OCI-LY7 (cell line): ENCODE measurements at regions not wholly inside any gene's neighbourhood (a gene's known extent, or its start where the extent isn't known, plus 50 kb on each side); places are given as distances from the start of the nearest gene placed in this dataset.

Experiments used
- BruUV-seq: library from RNA; stranded (reverse); fragments of 400-500 nt; replicated peaks from 2 replicates; lab custom pipeline; 2021; lab: Mats Ljungman, UMichigan
- CTCF ChIA-PET: fragments of 300-600 bp; sonication (Branson Sonifier 250); formaldehyde crosslinking; loops from one replicate; lab custom pipeline; 2022; ENCODE audit warnings: antibody characterized with exemption; ENCODE audit not compliant: unreplicated experiment; lab: Charles Lee
- POLR2A ChIA-PET: fragments of 300-600 bp; sonication (Branson Sonifier 250); formaldehyde crosslinking; loops from one replicate; lab custom pipeline; 2022; ENCODE audit warnings: antibody characterized with exemption; lab: Charles Lee
- DNase-seq: peaks from one replicate; pipeline ENCODE4 v3.0.0-alpha.2; 2015; ENCODE audit warnings: low spot score
- H2AFZ ChIP-seq: fragments of 200-600 bp; sonication (generic), shearing (Covaris generic); 2 replicates; pipeline ENCODE4 v1.6.1; 2014; ENCODE audit warnings: mild to moderate bottlenecking, antibody characterized with exemption, low read length, moderate library complexity
- H3K27ac ChIP-seq: fragments of 200-600 bp; sonication (generic); 2 replicates; pipeline ENCODE4 v1.5.1; 2014; ENCODE audit warnings: mixed run types, low read depth, mild to moderate bottlenecking, moderate library complexity, low read length, inconsistent platforms; ENCODE audit not compliant: poor library complexity, severe bottlenecking
- H3K36me3 ChIP-seq: fragments of 200-600 bp; sonication (generic); 2 replicates; pipeline ENCODE4 v1.6.1; 2014; ENCODE audit warnings: mild to moderate bottlenecking, antibody characterized with exemption, low read length, moderate library complexity, mixed read lengths; ENCODE audit not compliant: insufficient read depth
- H3K4me1 ChIP-seq: fragments of 200-600 bp; sonication (generic); 2 replicates; pipeline ENCODE4 v1.5.1; 2014; ENCODE audit warnings: mild to moderate bottlenecking, low read length; ENCODE audit not compliant: insufficient read depth, poor library complexity, severe bottlenecking
- H3K4me2 ChIP-seq: fragments of 200-600 bp; sonication (generic); 2 replicates; pipeline ENCODE4 v1.6.1; 2014; ENCODE audit warnings: mild to moderate bottlenecking, low read length
- H3K4me3 ChIP-seq: fragments of 200-600 bp; sonication (generic); 2 replicates; pipeline ENCODE4 v1.5.1; 2014; ENCODE audit warnings: mild to moderate bottlenecking, low read depth, low read length; ENCODE audit not compliant: poor library complexity, severe bottlenecking
- H3K79me2 ChIP-seq: fragments of 200-600 bp; sonication (generic); 2 replicates; pipeline ENCODE4 v1.6.1; 2016; ENCODE audit warnings: low read depth, mild to moderate bottlenecking, low read length, moderate library complexity, mixed read lengths; ENCODE audit not compliant: insufficient read depth
- H3K9me2 ChIP-seq: fragments of 200-600 bp; sonication (generic); 2 replicates; pipeline ENCODE4 v1.6.1; 2016; ENCODE audit warnings: mild to moderate bottlenecking, low read length, mixed read lengths; ENCODE audit not compliant: insufficient read depth
- H3K9me3 ChIP-seq: fragments of 200-600 bp; sonication (generic); 2 replicates; pipeline ENCODE4 v1.6.1; 2014; ENCODE audit warnings: mild to moderate bottlenecking, mixed run types, low read length, mixed read lengths
- H4K20me1 ChIP-seq: fragments of 200-600 bp; sonication (generic); 2 replicates; pipeline ENCODE4 v1.6.1; 2014; ENCODE audit warnings: mild to moderate bottlenecking, antibody characterized with exemption, low read length, moderate library complexity, mixed read lengths; ENCODE audit not compliant: insufficient read depth
- CTCF ChIP-seq: fragments of 200-600 bp; sonication (generic); conservative IDR thresholded peaks from 2 replicates; pipeline ENCODE4 v1.5.1; 2014; ENCODE audit warnings: mild to moderate bottlenecking, antibody characterized with exemption, low read length, moderate library complexity, mixed read lengths
- EZH2phosphoT487 ChIP-seq: fragments of 200-600 bp; sonication (generic); IDR thresholded peaks from 2 replicates; pipeline ENCODE4 v1.6.1; 2018; ENCODE audit warnings: low read depth, borderline replicate concordance, mild to moderate bottlenecking, mixed run types, antibody characterized with exemption, low read length, moderate library complexity, mixed read lengths
- intact Hi-C: fragments of 100-400 bp; cut with micrococcal nuclease; formaldehyde crosslinking; loops from one replicate; pipeline ENCODE4 v1.10.0; 2022; ENCODE audit not compliant: unreplicated experiment

DNA sequence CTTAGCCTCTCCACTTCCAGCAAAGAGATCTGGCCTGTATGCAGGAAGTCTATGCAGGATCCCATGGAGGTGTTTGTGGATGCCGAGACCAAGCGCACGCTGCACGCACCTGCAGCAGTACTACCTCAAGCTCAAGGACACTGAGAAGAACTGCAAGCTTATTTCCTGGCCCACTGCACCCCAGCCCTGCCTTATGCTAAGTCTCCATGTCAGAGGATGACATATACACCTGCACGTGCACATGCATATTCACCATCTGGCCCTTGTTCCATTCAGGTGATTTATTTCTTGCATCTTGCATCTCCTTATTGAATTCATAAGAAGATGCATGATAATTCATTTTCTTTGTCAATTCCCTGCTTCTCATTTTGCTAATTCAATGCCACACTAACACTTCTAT is 472.8 kb upstream of the SGCG start:
- Histone ChIP-seq H3K27ac (no peak overlapping the region), H3K9me3 (no peaks in the 10 kb centered on the region), H3K36me3 (no peaks in the 10 kb centered on the region), H4K20me1 (no peaks in the 10 kb centered on the region), H2AFZ (no peak overlapping the region), H3K79me2 (no peaks in the 10 kb centered on the region), H3K4me2 (no peak overlapping the region), H3K9me2 (no peaks in the 10 kb centered on the region), H3K4me1 (no peaks in the 10 kb centered on the region), H3K4me3 (no peak overlapping the region)
- BruUV-seq, result no TSS peak
- no peak for DNase-seq
- intact Hi-C loops, result no loop called here
- ChIA-PET CTCF (no interaction called here), POLR2A (interaction anchor here (1.0 kb wide), 1 partner anchor 9 kb away, joined by 3 read pairs; no protein-coding TSS in a partner anchor)
- TF ChIP-seq EZH2phosphoT487 (no peak), CTCF (no peak)

- no peaks in the 10 kb centered on the region for H4K20me1 ChIP-seq
- no peaks in the 10 kb centered on the region for H3K4me1 ChIP-seq
- POLR2A ChIA-PET, result no interaction called here
- DNase-seq, result no peak
- no peaks in the 10 kb centered on the region for H3K79me2 ChIP-seq
- intact Hi-C loops, result no loop called here
- no TSS peak for BruUV-seq
- TF ChIP-seq CTCF (no peak), EZH2phosphoT487 (no peak)
- no peaks in the 10 kb centered on the region for H3K36me3 ChIP-seq
- CTCF ChIA-PET, result no interaction called here
- H3K4me2 ChIP-seq, result no peak overlapping the region
- no peaks in the 10 kb centered on the region for H3K9me2 ChIP-seq
- no peak overlapping the region for H3K27ac ChIP-seq
- H3K9me3 ChIP-seq, result no peaks in the 10 kb centered on the region
- no peak overlapping the region for H2AFZ ChIP-seq
- H3K4me3 ChIP-seq, result no peak overlapping the region
Measured at GRCh38 chr13:22717036-22717435, 463.7 kb upstream of the SGCG start.

- CTCF ChIA-PET, result no interaction called here
Measured at GRCh38 chr13:22726726-22727125, 454.1 kb upstream of the SGCG start.

More at GRCh38 chr13:22726726-22727125, 454.1 kb upstream of the SGCG start:
- no peak for DNase-seq
- Histone ChIP-seq H4K20me1 (no peaks in the 10 kb centered on the region), H3K36me3 (no peaks in the 10 kb centered on the region), H2AFZ (no peak overlapping the region), H3K79me2 (no peaks in the 10 kb centered on the region), H3K9me2 (no peaks in the 10 kb centered on the region), H3K27ac (no peak overlapping the region), H3K4me3 (no peak overlapping the region), H3K9me3 (no peaks in the 10 kb centered on the region), H3K4me1 (no peaks in the 10 kb centered on the region), H3K4me2 (no peak overlapping the region)
- BruUV-seq, result no TSS peak
- POLR2A ChIA-PET, result no interaction called here
- intact Hi-C loops, result no loop called here
- TF ChIP-seq CTCF, result no peak
- no peak for TF ChIP-seq EZH2phosphoT487
